IPS-NIHi11 (cell line): ENCODE measurements at regions not wholly inside any gene's neighbourhood (a gene's known extent, or its start where the extent isn't known, plus 50 kb on each side); places are given as distances from the start of the nearest gene placed in this dataset.

ENCODE experiments used
- DNase-seq: peaks from one replicate; pipeline ENCODE4 v3.0.0; 2012; ENCODE audit warnings: mixed read lengths, low spot score

DNA sequence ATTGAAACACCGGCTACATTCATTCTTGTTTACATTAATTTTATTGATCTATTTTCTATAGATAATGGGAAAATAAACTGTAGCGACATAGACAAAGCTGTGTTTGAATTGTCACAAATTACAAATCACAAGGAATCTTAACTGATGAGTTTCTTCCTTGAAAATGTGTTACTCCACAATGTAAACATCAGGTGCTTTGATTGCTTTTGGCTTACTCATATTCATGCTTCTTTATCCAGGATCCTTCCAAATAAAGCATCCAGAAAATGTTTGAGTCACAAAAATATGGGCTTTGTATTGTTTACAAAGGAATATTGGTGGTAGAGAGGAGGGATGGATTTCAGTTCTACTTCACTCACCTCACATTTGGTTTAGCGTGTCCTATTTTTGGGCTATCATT lies 64.0 kb downstream of the BMP2 start:
- DNase-seq: no peak

- DNase-seq: no peak
Measured at GRCh38 chr20:6832811-6833210, 65.3 kb downstream of the BMP2 start.

DNA sequence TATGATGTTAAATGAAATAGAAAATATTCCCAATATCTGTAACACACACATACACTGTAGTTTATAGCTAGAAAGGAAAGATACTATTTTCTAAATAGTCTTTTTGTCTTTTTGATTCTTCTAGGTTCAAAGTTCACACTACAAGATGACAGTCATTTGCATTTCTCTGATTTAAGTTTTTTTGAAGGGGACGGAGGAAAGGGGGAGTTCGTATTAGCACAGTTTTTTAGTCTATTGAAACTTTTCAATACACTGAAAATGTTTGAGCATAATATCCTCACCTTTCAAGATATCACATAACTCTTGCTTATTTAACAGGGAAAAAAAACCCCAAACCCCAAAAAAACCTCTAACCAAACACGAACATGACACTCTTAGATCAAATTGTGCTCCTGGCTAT lies 68.1 kb downstream of the BMP2 start:
- no peak for DNase-seq

DNA sequence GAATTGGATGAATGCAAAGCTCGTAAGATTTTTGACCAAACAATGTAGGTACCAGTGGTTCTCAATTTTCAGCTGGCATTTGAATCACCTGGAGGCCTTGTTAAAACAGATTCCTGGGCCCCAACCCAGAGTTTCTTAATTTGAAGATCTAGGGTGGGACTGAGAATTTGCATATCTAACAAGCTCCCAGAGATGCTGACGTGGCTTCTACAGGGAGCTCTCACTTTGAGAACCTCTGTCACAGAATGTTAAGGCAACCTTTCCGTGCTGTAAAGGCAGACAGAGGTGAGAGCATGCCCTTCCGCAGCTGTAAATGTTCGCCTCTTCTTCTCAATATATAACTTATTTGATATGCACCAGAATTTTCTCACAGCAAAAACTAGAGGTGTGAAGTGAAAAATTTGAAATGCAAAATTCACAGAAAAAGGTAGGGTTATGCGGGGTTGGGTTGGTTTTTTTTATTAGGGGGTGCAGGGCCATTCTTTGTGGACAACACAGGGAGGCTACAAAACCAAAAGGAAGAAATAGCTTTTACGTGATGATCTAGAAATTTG lies 69.4 kb downstream of the BMP2 start:
- no peak for DNase-seq

DNA sequence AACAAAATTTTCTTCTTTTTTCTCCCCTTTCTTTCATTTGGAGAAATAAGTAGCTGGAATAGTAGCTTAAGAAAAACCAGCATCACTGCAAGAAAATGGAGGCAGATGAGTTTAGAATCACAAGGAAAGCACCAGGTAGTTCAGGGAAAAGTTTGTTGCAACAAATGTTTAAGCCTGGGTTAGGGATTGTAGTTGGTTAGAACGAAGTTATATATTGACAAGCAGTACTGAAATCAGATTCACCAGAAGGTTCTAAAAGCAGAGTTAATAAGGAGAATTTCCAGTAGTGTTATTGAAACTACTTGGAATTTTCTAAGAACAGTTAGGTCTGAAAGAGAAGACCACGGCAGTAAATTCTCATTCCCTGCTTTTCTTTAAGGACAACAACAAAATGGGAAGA lies 70.2 kb downstream of the BMP2 start:
- no peak for DNase-seq

DNA sequence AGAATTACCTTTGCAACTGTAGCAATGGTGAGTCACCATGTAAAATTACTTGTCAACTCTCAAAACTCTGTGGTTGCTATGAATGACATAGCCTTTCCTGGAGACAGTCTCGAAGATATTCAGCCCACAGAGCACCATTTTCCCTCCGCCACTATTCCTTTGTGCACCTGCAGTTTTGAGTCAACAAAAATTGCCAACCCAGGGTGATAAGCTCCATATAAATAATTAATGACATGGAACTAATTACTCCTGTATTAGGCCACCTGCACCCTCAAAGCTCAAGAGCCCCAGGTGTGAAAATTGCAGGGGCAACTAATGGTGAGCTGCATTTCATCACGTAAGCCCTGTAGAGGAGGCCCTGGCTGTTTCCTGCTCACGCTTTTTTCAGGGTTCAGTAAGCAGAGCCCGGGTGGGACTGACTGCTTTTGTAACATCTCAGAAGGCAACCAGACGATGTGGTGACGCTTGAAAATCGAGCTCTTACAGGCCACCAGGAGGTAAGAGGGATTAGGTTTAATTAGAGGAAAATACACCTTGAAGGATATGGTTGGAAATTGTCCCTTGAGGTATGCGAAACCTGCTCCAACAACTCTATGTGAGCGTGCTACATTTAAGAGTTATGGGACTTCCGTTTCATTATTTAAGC lies 70.8 kb downstream of the BMP2 start:
- no peak for DNase-seq

DNA sequence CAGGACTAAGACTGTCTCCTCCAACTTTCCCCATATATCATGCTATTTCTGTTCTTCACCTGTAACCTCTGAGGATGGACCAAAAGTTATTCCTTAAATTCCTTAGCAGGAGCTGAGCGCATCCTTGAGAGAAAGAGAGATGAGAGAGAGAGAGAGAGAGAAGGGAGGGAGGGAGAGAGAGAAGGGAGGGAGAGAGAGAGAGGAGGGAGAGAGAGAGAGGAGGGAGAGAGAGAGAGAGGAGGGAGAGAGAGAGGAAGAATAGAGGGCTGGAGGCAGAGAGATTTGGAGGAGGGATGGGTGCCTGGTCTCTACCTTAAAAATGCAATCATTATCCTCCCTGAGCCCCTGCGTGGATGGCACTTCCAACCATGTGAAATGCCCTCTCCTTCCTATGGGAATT lies 73.6 kb downstream of the BMP2 start:
- no peak for DNase-seq

DNA sequence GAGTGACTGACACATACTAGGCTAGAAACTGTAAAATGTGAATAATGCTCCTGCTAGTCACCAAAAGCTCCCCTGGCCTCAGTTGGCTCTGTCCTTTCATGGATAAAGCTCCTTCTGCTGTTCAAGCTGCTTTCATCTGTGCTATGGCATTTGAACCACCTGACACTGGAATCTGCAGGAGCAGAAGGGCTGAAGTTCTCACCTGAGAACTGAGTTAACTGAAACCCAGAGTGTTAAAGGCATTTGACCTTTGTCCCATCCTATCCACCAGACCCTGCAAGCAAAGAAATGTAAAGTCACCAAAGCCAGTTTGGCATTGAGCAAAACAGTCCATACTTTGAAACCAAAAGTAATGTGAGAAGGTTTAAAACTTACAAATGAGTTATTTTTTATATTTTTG lies 77.7 kb downstream of the BMP2 start:
- DNase-seq: no peak

DNA sequence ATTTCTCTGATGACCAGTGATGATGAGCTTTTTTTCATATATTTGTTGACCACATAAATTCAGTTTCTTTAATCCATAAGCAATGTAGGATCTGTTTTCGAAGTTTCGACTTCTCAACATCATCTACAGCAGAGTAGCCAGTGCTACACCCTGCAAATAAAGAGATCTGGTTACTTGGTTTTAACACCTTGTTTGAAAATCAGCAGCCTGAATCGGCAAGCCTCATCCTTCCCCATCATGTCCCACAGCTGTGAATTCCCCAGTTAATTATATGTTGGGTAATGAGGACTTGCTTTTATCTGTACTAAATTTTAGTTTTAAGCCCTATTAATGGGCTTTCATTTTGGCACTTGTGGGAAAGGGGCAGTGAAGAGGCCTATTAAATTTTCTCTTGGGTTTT lies 80.6 kb downstream of the BMP2 start:
- no peak for DNase-seq

DNA sequence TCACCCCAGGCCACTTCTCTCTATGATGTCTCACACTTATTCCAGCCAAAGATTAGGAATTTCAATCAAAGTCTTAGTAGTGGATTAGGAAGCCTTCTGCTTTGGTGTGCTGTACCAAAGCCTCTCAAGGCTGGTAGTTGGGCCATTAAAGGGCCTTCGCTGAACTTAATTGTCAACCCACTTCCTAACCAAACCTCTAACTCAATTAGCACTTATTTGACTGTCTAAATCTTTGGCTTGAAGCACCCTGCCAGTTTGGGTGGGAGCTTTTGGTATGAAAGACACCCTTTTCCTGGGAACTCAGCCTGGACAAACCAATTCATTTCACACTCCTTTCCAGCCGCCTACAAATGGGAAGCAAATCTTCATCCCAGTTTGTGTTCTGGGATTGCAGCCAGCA lies 81.5 kb downstream of the BMP2 start:
- no peak for DNase-seq

- DNase-seq: no peak
Measured at GRCh38 chr20:6851136-6851535, 83.7 kb downstream of the BMP2 start.

DNA sequence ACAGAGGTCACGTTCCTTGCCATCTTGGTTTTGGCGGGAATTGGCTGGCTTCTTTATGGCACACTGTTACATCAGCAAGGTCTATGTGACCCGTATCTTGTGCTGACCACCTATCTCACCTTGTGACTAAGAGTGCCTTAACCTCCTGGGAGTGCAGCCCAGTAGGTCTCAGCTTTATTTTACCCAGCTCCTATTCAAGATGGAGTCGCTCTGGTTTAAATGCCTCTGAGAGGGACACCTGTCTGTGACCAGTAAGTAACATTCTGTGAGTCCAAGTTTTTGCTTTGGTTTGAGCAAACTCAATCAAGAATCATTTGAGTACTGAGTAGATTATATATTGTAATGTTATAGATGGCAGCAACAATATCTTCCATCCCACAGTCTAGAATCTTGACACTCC lies 85.0 kb downstream of the BMP2 start:
- no peak for DNase-seq

DNA sequence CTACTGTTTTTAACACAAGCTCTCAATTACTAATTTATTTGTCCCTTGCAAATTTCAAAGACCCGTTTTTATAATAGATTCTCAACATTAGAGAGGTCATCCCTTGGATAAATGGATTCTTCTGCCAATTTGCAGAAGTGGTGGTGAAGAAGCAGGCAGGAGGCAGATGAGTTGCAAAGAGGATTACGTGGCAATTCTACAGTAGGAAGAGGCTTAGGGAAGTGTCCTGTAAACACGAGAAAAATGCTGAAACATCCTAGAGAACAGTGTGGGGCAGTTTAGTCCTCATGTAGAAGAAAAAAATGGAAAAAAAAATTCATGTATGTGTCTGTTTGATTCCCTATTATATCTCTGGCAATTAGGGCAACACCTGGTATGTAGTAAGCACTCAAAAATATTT lies 87.6 kb downstream of the BMP2 start:
- DNase-seq: no peak

DNA sequence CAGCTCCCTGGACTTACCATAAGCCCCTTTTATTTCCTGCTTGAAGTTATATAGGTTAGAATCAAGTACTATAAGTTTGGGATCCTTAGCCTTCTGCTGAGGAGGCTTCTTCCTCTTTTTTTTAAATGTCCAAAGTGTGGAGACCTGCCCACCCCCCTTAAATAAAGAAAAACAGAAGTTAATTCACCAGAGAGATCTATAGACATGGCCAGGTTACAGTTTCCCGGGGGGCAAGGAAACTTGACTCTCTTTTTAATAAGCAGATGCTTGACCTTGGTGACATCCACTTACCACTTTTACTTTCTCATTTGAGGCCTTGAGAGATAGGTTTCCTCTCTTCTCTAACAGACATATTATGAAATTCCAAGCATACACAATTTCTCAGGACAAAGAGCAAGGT lies 88.3 kb downstream of the BMP2 start:
- DNase-seq: no peak

DNA sequence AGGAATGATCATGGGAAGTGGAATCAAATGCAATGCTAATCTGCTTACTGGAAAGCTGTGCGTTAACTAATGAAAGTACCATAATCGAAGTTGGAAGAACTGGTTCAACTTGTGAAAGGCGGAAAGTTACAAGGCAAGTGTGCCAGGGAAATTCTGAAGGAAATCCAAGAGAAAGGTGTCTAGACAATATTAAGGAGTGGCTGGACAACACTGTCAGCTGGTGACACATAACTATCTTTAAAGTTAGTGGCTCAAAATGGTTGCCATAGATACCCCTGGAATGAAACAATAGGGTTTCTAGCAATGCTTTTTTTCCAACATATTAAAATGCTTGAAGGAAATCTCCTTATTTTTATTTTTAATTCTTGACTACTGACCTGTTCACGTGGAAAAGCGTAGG lies 90.4 kb downstream of the BMP2 start:
- DNase-seq: no peak

DNA sequence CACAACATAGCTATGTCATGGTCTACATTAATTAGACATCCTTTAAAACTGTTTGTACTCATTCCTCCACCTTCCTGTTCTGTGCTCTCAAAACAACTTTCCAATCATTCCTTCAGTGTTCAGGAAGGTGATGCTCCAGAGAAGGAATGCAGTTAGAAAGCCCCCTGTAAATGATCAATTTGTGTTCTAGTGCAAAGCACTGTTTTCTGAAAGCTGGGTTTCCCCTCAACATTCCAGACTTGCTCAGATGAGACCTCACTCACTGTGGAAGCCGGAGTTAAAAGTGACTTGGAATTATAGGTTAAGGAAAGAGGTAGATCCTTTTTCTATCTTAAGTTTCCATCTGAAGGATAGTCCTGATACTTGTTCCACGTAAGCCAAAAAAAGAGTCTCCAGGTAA lies 95.9 kb downstream of the BMP2 start:
- DNase-seq: no peak

DNA sequence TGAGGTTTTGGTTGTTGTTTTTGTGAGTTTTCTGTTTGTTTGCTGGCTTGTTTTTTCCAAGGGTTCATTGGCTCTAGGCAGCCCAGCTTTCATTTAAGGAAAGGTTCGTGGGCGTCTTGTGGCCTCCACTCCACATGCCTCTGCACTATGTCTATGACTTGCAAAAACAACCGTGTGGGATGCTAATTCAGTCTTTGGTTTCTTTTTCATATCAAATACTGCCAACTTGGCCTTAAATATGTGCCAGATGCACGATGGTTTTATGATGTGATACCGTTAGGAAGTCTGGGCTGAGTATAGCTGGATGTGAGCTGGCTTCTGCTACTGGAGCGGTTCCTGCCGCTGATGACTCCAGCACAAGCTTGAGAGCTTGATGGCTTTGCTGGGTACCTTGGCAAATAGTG lies 96.3 kb downstream of the BMP2 start:
- no peak for DNase-seq

- no peak for DNase-seq
Measured at GRCh38 chr20:6864740-6865139, 97.3 kb downstream of the BMP2 start.

GRCh38 chr20:6866741-6867140 lies 99.3 kb downstream of the BMP2 start:
- no peak for DNase-seq

DNA sequence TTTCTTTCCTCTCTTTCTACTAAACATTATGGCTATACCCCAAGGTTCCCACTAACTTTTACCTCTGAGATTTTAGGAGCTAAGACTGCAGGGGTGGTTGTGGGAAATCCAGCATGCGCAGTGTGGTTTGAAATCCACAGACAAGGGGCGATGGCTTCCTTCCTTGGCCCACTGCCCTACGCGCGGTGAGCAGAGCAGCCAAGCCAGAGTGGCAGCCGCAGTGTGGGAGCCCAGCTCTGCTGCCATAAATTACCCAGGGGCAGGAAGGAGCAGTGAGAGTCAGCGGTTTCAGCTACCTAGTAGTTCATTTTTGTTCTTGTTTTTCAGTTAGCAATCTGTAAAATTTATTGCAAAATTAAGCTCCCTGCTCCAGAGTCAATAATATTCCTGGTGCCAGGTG lies 101.4 kb downstream of the BMP2 start:
- DNase-seq: no peak

GRCh38 chr20:6870559-6870958 lies 103.1 kb downstream of the BMP2 start:
- DNase-seq: no peak

- DNase-seq: no peak
Measured at GRCh38 chr20:6877633-6878032, 110.1 kb downstream of the BMP2 start.

GRCh38 chr20:6882561-6883291 lies 115.2 kb downstream of the BMP2 start:
- no peak for DNase-seq

DNA sequence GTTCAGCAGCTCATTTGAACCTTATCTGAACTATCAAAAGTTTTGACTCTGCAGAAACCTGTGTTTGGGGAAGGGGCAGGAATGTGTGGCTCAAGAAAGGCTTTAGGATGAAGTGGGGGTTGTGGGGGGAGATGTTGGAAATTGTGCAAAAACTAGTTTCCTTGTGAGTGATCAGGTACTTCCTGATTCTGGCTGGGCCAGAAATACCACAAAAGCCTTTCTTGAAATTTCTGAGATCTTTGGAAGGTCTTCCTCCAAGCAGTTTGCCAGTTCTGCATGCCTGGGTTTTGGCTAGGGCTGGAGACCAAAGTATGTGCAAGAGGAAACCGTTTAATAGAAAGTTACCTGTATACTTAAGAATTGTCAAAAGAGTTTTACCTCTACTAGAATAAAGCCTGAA lies 116.6 kb downstream of the BMP2 start:
- no peak for DNase-seq
